ENCODE measurements at regions not wholly inside any gene's neighbourhood (a gene's known extent, or its start where the extent isn't known, plus 50 kb on each side); places are given as distances from the start of the nearest gene placed in this dataset.

GRCh38 chr21:27447843-27448242 is 481.0 kb upstream of the ADAMTS5 start:
- no peak for TF ChIP-seq CTCF (IDR thresholded peaks at IDR 0.05; ENCODE audit: control extremely low read depth, extremely low read depth, low read depth, missing control alignments)

GRCh38 chr21:27429710-27430341 is 462.9 kb upstream of the ADAMTS5 start:
- TF ChIP-seq CTCF (IDR thresholded peaks at IDR 0.05; ENCODE audit: control extremely low read depth, extremely low read depth, low read depth, missing control alignments): no peak

More at GRCh38 chr21:27447843-27448242, 481.0 kb upstream of the ADAMTS5 start:
- ChIA-PET POLR2A (no interaction called here), CTCF (interaction anchor here (1.2 kb wide), 1 partner anchor 13 kb away, joined by 3 read pairs; no protein-coding TSS in a partner anchor)
- no peak for DNase-seq (ENCODE audit: extremely low spot score)

GRCh38 chr21:27426196-27426595 is 459.3 kb upstream of the ADAMTS5 start:
- no peak for TF ChIP-seq CTCF (IDR thresholded peaks at IDR 0.05; ENCODE audit: control extremely low read depth, extremely low read depth, low read depth, missing control alignments)
- POLR2A ChIA-PET: no interaction called here
- no peak for DNase-seq (ENCODE audit: extremely low spot score)
- CTCF ChIA-PET: no interaction called here

More at GRCh38 chr21:27429710-27430341, 462.9 kb upstream of the ADAMTS5 start:
- ChIA-PET POLR2A (no interaction called here), CTCF (interaction anchor here (1.0 kb wide), 1 partner anchor 23 kb away, joined by 3 read pairs; no protein-coding TSS in a partner anchor)
- no peak for DNase-seq (ENCODE audit: extremely low spot score)

- no peak for DNase-seq (ENCODE audit: extremely low spot score)
- TF ChIP-seq CTCF (IDR thresholded peaks at IDR 0.05; ENCODE audit: control extremely low read depth, extremely low read depth, low read depth, missing control alignments): no peak
- CTCF ChIA-PET: no interaction called here
- POLR2A ChIA-PET: no interaction called here
Measured at GRCh38 chr21:27425574-27425973, 458.7 kb upstream of the ADAMTS5 start.

GRCh38 chr21:27425172-27425571 is 458.3 kb upstream of the ADAMTS5 start:
- TF ChIP-seq CTCF (IDR thresholded peaks at IDR 0.05; ENCODE audit: control extremely low read depth, extremely low read depth, low read depth, missing control alignments): no peak
- DNase-seq (ENCODE audit: extremely low spot score): no peak
- ChIA-PET POLR2A (no interaction called here), CTCF (no interaction called here)

- TF ChIP-seq CTCF (IDR thresholded peaks at IDR 0.05; ENCODE audit: control extremely low read depth, extremely low read depth, low read depth, missing control alignments): no peak
- DNase-seq (ENCODE audit: extremely low spot score): no peak
- ChIA-PET CTCF (no interaction called here), POLR2A (no interaction called here)
Measured at GRCh38 chr21:27424601-27425000, 457.7 kb upstream of the ADAMTS5 start.
